Uterus (tissue), 3 donors: ENCODE measurements at regions not wholly inside any gene's neighbourhood (a gene's known extent, or its start where the extent isn't known, plus 50 kb on each side); places are given as distances from the start of the nearest gene placed in this dataset.

Source experiments
- DNase-seq, 2 donors: peaks; one replicate each; pipeline ENCODE4 v3.0.0-alpha.2; 2019 to 2020
- H3K27ac ChIP-seq, 2 donors: fragments of 200-600 bp; sonication (generic); 1 replicate in 1 of 2; 2 replicates in 1 of 2; pipeline ENCODE4 v1.5.1; 2016 to 2018
- H3K27me3 ChIP-seq, 2 donors: fragments of 200-600 bp; sonication (generic); one replicate each; pipeline ENCODE4 v1.5.1; 2018 to 2019; ENCODE audit warnings: control low read depth in 1 of 2
- H3K36me3 ChIP-seq, 2 donors: fragments of 200-600 bp; sonication (generic); one replicate each; pipeline ENCODE4 v1.5.1; 2019; ENCODE audit warnings: control low read depth in 1 of 2
- H3K4me1 ChIP-seq, 2 donors: fragments of 200-600 bp; sonication (generic); one replicate each; pipeline ENCODE4 v1.5.1; 2018 to 2019; ENCODE audit warnings: control low read depth in 1 of 2
- H3K4me3 ChIP-seq, 2 donors: fragments of 200-600 bp; sonication (generic); 1 replicate in 1 of 2; 2 replicates in 1 of 2; pipeline ENCODE4 v1.5.1; 2018 to 2019; ENCODE audit warnings: mild to moderate bottlenecking in 1 of 2
- H3K9me3 ChIP-seq, 2 donors: fragments of 200-600 bp; sonication (generic); one replicate each; pipeline ENCODE4 v1.5.1; 2019; ENCODE audit warnings: control low read depth in 1 of 2
- POLR2A ChIP-seq, 2 donors: fragments of 450-650 bp; IDR thresholded peaks; one replicate each; pipeline ENCODE4 v1.6.1; 2016; ENCODE audit warnings: antibody characterized with exemption in 2 of 2, mild to moderate bottlenecking in 1 of 2, moderate library complexity in 1 of 2
- intact Hi-C: fragments of 100-400 bp; cut with DNase I; formaldehyde crosslinking; loops from one replicate; pipeline ENCODE4 v1.15.1; 2023; ENCODE audit warnings: low total_unique reads
- TF ChIP-seq, protein P1 (sequence below), 4 experiments: fragments of 200-600 bp in 2 of 4; fragments of 450-650 bp in 2 of 4; sonication (generic) in 2 of 4; IDR thresholded peaks; one replicate each; pipeline ENCODE4 v1.5.1; 2016 to 2019; ENCODE audit warnings: antibody characterized with exemption in 4 of 4, mild to moderate bottlenecking in 2 of 4, moderate library complexity in 1 of 4
- donor health status: DM: yes; HTN: yes; CAD: no.

DNA sequence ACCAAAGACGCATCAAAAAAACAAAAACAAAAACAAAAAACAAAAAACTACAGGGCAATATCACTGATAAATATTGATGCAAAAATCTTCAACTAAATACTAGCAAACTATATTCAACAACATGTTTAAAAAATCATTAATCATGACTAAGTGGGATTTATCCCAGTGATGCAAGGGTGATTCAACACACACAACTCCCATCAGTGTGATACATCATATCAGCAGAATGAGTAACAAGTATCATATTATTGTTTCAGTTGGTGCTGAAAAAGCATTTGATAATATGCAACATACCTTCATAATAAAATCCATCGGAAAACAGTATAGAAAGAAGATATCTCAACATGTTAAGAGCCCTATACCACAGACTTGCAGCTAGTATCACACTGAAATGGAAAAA is 953.0 kb downstream of the AMY1C start:
- Histone ChIP-seq H3K36me3 (no peaks in the 10 kb centered on the region), H3K4me1 (no peaks in the 10 kb centered on the region), H3K9me3 (no peaks in the 10 kb centered on the region), H3K27me3 (no peaks in the 10 kb centered on the region), H3K4me3 (no peak overlapping the region), H3K27ac (no peak overlapping the region)
- TF ChIP-seq POLR2A (IDR thresholded peaks at IDR 0.05): no peak
- TF ChIP-seq, protein P1, sequence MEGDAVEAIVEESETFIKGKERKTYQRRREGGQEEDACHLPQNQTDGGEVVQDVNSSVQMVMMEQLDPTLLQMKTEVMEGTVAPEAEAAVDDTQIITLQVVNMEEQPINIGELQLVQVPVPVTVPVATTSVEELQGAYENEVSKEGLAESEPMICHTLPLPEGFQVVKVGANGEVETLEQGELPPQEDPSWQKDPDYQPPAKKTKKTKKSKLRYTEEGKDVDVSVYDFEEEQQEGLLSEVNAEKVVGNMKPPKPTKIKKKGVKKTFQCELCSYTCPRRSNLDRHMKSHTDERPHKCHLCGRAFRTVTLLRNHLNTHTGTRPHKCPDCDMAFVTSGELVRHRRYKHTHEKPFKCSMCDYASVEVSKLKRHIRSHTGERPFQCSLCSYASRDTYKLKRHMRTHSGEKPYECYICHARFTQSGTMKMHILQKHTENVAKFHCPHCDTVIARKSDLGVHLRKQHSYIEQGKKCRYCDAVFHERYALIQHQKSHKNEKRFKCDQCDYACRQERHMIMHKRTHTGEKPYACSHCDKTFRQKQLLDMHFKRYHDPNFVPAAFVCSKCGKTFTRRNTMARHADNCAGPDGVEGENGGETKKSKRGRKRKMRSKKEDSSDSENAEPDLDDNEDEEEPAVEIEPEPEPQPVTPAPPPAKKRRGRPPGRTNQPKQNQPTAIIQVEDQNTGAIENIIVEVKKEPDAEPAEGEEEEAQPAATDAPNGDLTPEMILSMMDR (IDR thresholded peaks at IDR 0.05): no peak
- DNase-seq: no peak
- intact Hi-C loops: no loop called here

DNA sequence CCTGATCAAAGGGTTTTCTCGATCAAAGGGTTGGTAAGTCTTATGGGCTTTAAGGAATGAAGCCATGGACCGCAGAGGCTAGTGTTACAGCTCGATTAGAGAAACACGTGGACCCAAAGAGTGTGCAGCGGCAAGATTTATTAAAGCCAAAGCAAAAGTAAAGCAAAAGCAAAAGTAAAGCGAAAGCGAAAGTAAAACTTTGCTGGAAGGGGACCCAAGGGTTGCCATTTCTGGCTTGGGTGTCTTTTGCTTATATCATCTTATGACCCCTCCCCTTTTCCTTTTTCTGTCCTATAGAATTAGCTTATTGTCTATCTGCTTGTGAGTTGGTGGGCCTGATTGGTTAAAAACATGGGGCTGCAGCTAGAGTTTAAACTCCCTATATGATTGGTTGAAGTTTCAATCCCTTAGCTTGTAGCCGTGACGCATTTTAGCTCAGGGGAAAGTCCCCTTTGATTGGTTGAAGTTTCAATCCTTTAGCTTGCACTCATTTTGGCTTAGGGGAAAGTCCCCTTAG is 957.0 kb downstream of the AMY1C start:
- DNase-seq: no peak

GRCh38 chr1:104718752-104719151 is 969.1 kb downstream of the AMY1C start:
- H3K27me3 ChIP-seq: no peaks in the 10 kb centered on the region
- no peak for DNase-seq
- H3K4me3 ChIP-seq: no peak overlapping the region
- no peak for TF ChIP-seq POLR2A (IDR thresholded peaks at IDR 0.05)
- TF ChIP-seq, protein P1 (IDR thresholded peaks at IDR 0.05): no peak
- intact Hi-C loops: no loop called here
- no peaks in the 10 kb centered on the region for H3K9me3 ChIP-seq
- no peaks in the 10 kb centered on the region for H3K4me1 ChIP-seq
- H3K27ac ChIP-seq: no peak overlapping the region
- H3K36me3 ChIP-seq: no peaks in the 10 kb centered on the region

More for the DNA sequence above, 957.0 kb downstream of the AMY1C start:
- no peak overlapping the region for H3K4me3 ChIP-seq
- no peaks in the 10 kb centered on the region for H3K27me3 ChIP-seq
- no peaks in the 10 kb centered on the region for H3K9me3 ChIP-seq
- H3K36me3 ChIP-seq: peaks cover 0 to 2% of the 10 kb centered on the region in 2 donors
- intact Hi-C loops: no loop called here
- TF ChIP-seq, protein P1 (IDR thresholded peaks at IDR 0.05): no peak
- TF ChIP-seq POLR2A (IDR thresholded peaks at IDR 0.05): no peak
- no peak overlapping the region for H3K27ac ChIP-seq
- H3K4me1 ChIP-seq: no peaks in the 10 kb centered on the region

DNA sequence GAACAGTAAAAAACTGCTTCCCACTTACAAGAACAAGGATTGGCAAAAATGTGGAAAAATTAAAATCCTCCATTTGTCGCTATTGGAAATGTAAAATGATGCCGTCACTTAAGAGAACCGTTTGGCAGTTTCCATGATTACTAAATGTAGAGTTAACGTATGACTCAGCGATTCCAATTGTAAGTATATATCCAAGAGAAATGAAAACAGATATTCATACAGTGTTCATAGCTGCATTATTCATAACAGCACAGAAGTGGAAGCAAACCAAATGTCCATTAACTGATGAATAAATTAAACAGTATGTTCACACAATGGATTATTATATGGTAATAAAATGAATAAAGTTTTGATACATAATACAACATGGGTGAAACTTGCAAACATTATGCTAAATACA is 971.0 kb downstream of the AMY1C start:
- intact Hi-C loops: no loop called here
- Histone ChIP-seq H3K4me1 (no peaks in the 10 kb centered on the region), H3K4me3 (no peak overlapping the region), H3K27me3 (no peaks in the 10 kb centered on the region), H3K9me3 (no peaks in the 10 kb centered on the region), H3K27ac (no peak overlapping the region), H3K36me3 (no peaks in the 10 kb centered on the region)
- DNase-seq: no peak
- TF ChIP-seq POLR2A (IDR thresholded peaks at IDR 0.05): no peak
- TF ChIP-seq, protein P1 (IDR thresholded peaks at IDR 0.05): no peak

- intact Hi-C loops: no loop called here
- no peak for DNase-seq
- Histone ChIP-seq H3K36me3 (no peaks in the 10 kb centered on the region), H3K27ac (no peak overlapping the region), H3K4me3 (no peak overlapping the region), H3K4me1 (no peaks in the 10 kb centered on the region), H3K27me3 (no peaks in the 10 kb centered on the region), H3K9me3 (no peaks in the 10 kb centered on the region)
- TF ChIP-seq, protein P1 (IDR thresholded peaks at IDR 0.05): no peak
- TF ChIP-seq POLR2A (IDR thresholded peaks at IDR 0.05): no peak
Measured at GRCh38 chr1:104726917-104727316, 977.2 kb downstream of the AMY1C start.
